Prostate gland (tissue), 2 donors: ENCODE measurements at regions not wholly inside any gene's neighbourhood (a gene's known extent, or its start where the extent isn't known, plus 50 kb on each side); places are given as distances from the start of the nearest gene placed in this dataset.

Experiments used
- POLR2A ChIP-seq: fragments of 450-650 bp; IDR thresholded peaks from one replicate; pipeline ENCODE4 v1.6.1; 2016; ENCODE audit warnings: antibody characterized with exemption, mild to moderate bottlenecking
- POLR2AphosphoS5 ChIP-seq: sonication (generic); formaldehyde crosslinking; IDR thresholded peaks from one replicate; pipeline ENCODE4 v1.6.1; 2017; ENCODE audit warnings: antibody characterized with exemption
- TF ChIP-seq, protein P1 (sequence below), 4 experiments: fragments of 200-600 bp in 2 of 4; fragments of 450-650 bp in 2 of 4; sonication (generic) in 2 of 4; IDR thresholded peaks; 1 replicate in 3 of 4; 2 replicates in 1 of 4; pipeline ENCODE4 v1.5.1; 2016 to 2019; ENCODE audit warnings: antibody characterized with exemption in 4 of 4, mild to moderate bottlenecking in 2 of 4, moderate library complexity in 2 of 4

DNA sequence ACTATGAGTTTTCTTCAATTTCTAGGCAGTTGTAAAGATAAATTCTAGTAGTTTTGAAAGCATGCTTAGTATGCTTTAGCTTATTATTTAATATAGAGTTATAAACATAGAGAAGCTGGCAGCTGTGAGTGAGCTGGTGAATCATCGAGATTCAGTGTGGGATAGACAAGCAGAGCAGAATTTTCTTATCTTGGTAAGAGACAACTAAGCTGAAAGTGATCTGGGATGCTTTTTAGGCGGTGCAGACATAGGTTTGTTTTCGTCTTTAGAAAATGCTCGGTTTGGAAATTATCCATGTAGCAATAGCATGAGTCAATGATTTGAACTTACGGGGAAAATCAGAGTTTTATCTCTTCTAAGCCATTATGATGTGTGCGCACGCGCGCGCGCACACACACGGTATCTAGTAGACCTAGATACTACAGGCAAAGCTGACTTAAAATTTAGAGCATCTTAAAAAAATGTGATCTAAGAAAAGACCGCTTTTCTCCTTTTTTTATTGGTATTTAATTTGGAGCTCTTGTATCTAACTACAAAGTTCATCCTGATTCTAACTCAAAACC is 128.3 kb upstream of the MAP3K7 start:
- TF ChIP-seq POLR2A (no peak), POLR2AphosphoS5 (no peak)
- TF ChIP-seq, protein P1, sequence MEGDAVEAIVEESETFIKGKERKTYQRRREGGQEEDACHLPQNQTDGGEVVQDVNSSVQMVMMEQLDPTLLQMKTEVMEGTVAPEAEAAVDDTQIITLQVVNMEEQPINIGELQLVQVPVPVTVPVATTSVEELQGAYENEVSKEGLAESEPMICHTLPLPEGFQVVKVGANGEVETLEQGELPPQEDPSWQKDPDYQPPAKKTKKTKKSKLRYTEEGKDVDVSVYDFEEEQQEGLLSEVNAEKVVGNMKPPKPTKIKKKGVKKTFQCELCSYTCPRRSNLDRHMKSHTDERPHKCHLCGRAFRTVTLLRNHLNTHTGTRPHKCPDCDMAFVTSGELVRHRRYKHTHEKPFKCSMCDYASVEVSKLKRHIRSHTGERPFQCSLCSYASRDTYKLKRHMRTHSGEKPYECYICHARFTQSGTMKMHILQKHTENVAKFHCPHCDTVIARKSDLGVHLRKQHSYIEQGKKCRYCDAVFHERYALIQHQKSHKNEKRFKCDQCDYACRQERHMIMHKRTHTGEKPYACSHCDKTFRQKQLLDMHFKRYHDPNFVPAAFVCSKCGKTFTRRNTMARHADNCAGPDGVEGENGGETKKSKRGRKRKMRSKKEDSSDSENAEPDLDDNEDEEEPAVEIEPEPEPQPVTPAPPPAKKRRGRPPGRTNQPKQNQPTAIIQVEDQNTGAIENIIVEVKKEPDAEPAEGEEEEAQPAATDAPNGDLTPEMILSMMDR (IDR thresholded peaks at IDR 0.05) = no peak
